Kidney epithelial cell (primary cell): ENCODE measurements at regions not wholly inside any gene's neighbourhood (a gene's known extent, or its start where the extent isn't known, plus 50 kb on each side); places are given as distances from the start of the nearest gene placed in this dataset.

Source experiments
- DNase-seq: peaks from one replicate; pipeline ENCODE4 v3.0.0-alpha.2; 2010; ENCODE audit warnings: low read depth
- H3K27me3 ChIP-seq: 2 replicates; pipeline ENCODE4 v1.6.0; 2011; ENCODE audit warnings: low read length; ENCODE audit not compliant: control insufficient read depth, insufficient read depth
- H3K36me3 ChIP-seq: 2 replicates; pipeline ENCODE4 v1.5.1; 2011; ENCODE audit warnings: low read length; ENCODE audit not compliant: control insufficient read depth, insufficient read depth
- H3K4me3 ChIP-seq: 2 replicates; pipeline ENCODE4 v1.5.1; 2011; ENCODE audit warnings: low read depth, mild to moderate bottlenecking, control low read depth, low read length
- TF ChIP-seq, protein P1 (sequence below): IDR thresholded peaks from 2 replicates; pipeline ENCODE4 v1.5.1; 2011; ENCODE audit warnings: mild to moderate bottlenecking, moderate library complexity, low read length, control low read depth, inconsistent platforms; ENCODE audit not compliant: insufficient read depth, poor library complexity, severe bottlenecking

DNA sequence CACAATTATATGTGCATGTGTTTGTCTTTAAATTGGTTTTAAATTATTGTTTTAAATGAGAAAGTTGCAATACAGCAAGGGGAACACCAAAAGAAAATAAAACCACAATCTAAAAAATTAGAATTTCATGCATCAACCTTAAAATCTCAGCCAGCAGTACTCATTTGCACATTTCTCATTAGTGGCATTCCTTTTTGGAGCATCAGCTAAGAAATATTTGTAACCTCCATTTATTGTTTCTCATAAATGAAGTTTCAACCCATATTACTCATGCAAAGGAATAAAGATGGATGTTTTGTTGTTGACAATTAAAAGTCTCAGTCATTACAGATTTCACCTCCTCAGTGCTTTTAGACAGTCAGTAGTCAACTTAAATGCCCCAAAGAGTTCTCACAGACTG is 160.1 kb downstream of the TBX15 start:
- H3K27me3 ChIP-seq = no peaks in the 10 kb centered on the region
- H3K4me3 ChIP-seq = no peak overlapping the region
- H3K36me3 ChIP-seq = no peaks in the 10 kb centered on the region
- TF ChIP-seq, protein P1, sequence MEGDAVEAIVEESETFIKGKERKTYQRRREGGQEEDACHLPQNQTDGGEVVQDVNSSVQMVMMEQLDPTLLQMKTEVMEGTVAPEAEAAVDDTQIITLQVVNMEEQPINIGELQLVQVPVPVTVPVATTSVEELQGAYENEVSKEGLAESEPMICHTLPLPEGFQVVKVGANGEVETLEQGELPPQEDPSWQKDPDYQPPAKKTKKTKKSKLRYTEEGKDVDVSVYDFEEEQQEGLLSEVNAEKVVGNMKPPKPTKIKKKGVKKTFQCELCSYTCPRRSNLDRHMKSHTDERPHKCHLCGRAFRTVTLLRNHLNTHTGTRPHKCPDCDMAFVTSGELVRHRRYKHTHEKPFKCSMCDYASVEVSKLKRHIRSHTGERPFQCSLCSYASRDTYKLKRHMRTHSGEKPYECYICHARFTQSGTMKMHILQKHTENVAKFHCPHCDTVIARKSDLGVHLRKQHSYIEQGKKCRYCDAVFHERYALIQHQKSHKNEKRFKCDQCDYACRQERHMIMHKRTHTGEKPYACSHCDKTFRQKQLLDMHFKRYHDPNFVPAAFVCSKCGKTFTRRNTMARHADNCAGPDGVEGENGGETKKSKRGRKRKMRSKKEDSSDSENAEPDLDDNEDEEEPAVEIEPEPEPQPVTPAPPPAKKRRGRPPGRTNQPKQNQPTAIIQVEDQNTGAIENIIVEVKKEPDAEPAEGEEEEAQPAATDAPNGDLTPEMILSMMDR = no peak
- DNase-seq = no peak

DNA sequence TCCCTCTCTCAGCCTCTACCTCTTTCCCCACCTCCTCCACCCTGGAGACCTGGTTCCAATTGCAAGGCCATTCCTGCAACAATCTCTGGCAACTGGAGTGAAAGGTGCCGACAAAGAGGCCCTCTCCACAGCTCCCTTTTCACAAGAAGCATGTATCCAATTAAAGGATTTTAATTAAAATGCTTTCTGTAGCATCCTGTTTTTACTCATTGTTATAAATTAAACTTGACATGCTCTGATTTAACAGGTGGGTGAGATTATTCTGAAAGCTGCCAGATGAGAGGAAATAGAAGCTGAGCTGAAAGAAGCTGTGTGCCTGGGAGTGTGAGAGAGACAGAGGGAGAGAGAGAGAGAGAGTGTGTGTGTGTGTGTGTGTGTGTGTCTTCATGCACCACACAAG is 160.5 kb downstream of the TBX15 start:
- TF ChIP-seq, protein P1 = no peak
- H3K27me3 ChIP-seq = no peaks in the 10 kb centered on the region
- DNase-seq = no peak
- no peaks in the 10 kb centered on the region for H3K36me3 ChIP-seq
- no peak overlapping the region for H3K4me3 ChIP-seq

DNA sequence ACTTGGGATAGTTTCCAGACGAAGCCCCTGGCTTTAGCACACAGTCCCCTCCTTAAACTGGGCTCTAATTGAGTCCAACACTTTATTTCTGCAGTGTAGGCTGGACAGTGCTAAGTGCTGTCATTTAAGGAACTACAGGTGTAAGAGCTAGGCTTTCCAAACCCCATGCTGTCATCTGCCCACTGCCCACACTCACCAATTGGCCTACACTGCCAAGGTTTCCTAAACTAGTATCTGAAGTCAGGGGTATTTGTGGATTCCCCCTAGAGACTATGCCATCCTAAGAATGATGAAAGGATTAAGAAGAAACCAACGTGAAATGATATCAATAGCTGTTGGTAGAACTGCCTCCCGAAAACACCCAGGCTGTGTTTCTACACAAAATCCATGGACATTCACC is 160.9 kb downstream of the TBX15 start:
- H3K27me3 ChIP-seq = no peaks in the 10 kb centered on the region
- TF ChIP-seq, protein P1 = no peak
- H3K36me3 ChIP-seq = no peaks in the 10 kb centered on the region
- H3K4me3 ChIP-seq = no peak overlapping the region
- DNase-seq = no peak

DNA sequence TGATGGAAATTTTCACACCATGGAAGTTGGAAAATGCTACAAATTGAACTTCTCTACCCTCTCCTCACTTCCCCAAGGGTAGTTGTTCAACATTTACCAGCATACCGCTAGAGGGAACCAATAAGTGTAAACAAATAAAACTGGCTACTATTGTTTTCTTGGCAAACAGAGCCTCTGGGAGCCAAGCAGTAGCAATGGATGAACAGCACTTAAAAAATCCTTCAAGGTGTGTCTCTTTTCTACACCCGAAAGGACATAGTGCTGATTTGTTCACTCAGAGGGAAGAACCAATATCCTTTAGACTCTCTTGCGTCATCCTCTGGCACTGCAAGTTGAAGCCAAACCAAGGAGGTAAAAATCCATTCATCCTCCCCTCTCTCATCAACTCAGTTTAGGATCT is 161.5 kb downstream of the TBX15 start:
- TF ChIP-seq, protein P1 = no peak
- no peaks in the 10 kb centered on the region for H3K36me3 ChIP-seq
- no peak for DNase-seq
- H3K27me3 ChIP-seq = no peaks in the 10 kb centered on the region
- no peak overlapping the region for H3K4me3 ChIP-seq

DNA sequence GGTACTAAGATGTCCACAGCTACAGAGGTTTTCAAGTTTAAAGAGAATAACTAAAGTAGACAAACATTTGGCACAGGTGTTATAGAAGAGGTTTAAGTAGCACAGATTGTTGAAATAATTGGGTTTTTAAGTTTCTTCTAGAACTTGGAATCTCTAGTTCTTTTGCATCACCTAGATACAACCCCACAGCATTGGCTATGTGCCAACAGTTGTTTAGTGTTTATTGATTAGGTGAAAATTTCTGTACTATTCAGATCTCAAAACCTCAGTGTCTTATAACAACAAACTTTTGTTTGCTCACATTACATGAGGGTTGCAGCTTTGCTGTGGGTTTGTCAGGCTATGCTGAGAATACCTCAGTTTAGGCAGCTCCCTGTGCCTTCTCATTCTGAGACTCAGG is 162.5 kb downstream of the TBX15 start:
- TF ChIP-seq, protein P1 = no peak
- no peaks in the 10 kb centered on the region for H3K36me3 ChIP-seq
- H3K27me3 ChIP-seq = no peaks in the 10 kb centered on the region
- no peak overlapping the region for H3K4me3 ChIP-seq
- no peak for DNase-seq

DNA sequence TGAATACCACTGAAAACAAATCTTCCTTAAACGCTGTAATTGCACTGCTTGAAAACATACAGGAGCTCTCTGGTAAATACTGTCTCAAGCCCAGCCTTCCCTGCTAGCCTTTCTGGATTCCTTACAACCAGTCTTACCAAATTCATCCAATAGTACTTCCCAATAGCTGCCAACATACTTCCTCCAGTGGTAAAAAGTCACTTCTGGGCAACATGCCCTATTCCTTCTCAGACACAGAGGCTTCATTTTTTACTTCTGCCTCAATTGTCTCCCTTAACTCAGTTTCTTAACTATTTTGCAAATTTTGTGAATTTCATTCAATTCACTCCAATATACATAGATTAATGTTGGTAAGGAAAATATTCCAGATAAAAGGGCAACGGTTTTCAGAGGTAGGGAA is 166.3 kb downstream of the TBX15 start:
- H3K27me3 ChIP-seq = no peaks in the 10 kb centered on the region
- no peaks in the 10 kb centered on the region for H3K36me3 ChIP-seq
- H3K4me3 ChIP-seq = no peak overlapping the region
- DNase-seq = no peak
- TF ChIP-seq, protein P1 = no peak
